SJCRH30 (cell line): ENCODE measurements at regions not wholly inside any gene's neighbourhood (a gene's known extent, or its start where the extent isn't known, plus 50 kb on each side); places are given as distances from the start of the nearest gene placed in this dataset.

Source experiments
- DNase-seq, 2 experiments: peaks; one replicate each; pipeline ENCODE4 v3.0.0-alpha.2; 2015 to 2020
- H3K27ac ChIP-seq: fragments of 250-450 bp; sonication (Bioruptor Pico); 2 replicates; pipeline ENCODE4 v1.5.1; 2020; ENCODE audit warnings: mild to moderate bottlenecking, moderate library complexity
- H3K27me3 ChIP-seq: fragments of 250-450 bp; sonication (Bioruptor Pico); 2 replicates; pipeline ENCODE4 v1.5.1; 2020; ENCODE audit warnings: mild to moderate bottlenecking, moderate library complexity
- H3K36me3 ChIP-seq: fragments of 250-450 bp; sonication (Bioruptor Pico); 2 replicates; pipeline ENCODE4 v1.5.1; 2020; ENCODE audit warnings: mild to moderate bottlenecking, moderate library complexity
- H3K4me1 ChIP-seq: fragments of 250-450 bp; sonication (Bioruptor Pico); 2 replicates; pipeline ENCODE4 v1.5.1; 2020; ENCODE audit warnings: mild to moderate bottlenecking, moderate library complexity
- H3K4me3 ChIP-seq: fragments of 250-450 bp; sonication (Bioruptor Pico); 2 replicates; pipeline ENCODE4 v1.5.1; 2020; ENCODE audit warnings: mild to moderate bottlenecking, moderate library complexity
- H3K9me3 ChIP-seq: fragments of 250-450 bp; sonication (Bioruptor Pico); replicated peaks from 2 replicates; pipeline ENCODE4 v1.5.1; 2020; ENCODE audit warnings: mild to moderate bottlenecking, moderate library complexity

GRCh38 chr2:56444339-56444738 is 260.5 kb downstream of the CCDC85A start:
- Histone ChIP-seq H3K27me3 (no peaks in the 10 kb centered on the region), H3K36me3 (no peaks in the 10 kb centered on the region), H3K4me3 (no peak overlapping the region), H3K27ac (no peak overlapping the region), H3K4me1 (peaks cover 19% of the 10 kb centered on the region), H3K9me3 (no peaks in the 10 kb centered on the region)
- DNase-seq, result peak; percentile 68 to 82

DNA sequence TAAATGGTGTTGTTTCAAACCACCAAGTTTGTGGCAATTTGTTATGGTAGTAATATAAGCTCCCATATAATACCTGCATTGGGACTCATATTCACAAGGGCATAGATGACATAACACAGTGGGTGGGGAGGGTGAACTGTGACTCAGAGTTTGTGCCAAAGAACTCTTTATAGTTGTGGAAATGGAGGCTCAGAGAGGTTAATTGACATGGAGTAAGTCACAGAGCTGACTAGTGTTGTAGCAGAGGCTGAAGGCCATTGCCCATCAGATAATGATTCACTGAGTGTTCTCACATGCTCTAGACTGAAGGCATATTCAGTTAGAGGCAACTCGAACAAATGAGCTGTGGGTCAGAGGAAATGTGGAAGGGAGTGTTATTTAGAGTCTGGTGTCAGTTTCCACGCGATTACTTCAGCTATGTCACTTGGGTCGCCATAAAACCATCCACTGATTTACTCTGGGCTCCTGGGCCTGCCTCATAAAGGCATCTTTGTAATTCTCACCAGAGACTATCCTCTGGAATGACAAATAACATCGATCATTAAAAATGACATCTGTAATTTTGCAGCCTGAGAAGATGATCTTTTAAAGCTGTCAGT is 264.7 kb downstream of the CCDC85A start:
- peak in 1 of 2 experiments; percentile 64 for DNase-seq
- peak overlapping the region; percentile 64 for H3K27ac ChIP-seq
- H3K9me3 ChIP-seq, result no peaks in the 10 kb centered on the region

DNA sequence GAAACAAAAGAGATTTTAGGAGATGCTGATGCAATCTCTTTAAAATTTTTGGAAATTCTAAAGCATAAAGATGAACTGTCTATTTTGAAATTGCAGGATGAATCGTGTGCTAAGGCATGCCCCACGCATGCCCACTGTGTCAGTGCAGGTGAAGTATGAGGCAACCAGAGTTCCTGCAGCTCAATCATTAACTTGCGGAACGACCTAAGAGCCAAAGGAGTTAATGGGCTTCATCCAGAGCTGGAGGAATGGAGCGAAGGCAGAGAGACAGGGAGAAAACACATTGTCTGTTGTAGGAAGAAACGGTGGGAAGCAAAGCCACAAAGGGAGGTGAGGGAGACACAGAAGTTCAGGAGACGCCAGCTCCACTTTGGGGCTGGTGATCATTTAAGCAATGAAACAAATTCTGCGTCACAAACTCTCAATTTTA is 265.2 kb downstream of the CCDC85A start:
- H3K27me3 ChIP-seq, result no peaks in the 10 kb centered on the region
- peak overlapping the region; percentile 64 for H3K27ac ChIP-seq
- H3K9me3 ChIP-seq, result no peaks in the 10 kb centered on the region
- H3K36me3 ChIP-seq, result no peaks in the 10 kb centered on the region
- H3K4me3 ChIP-seq, result peak overlapping the region; percentile 24
- peaks cover 24% of the 10 kb centered on the region for H3K4me1 ChIP-seq
- peak in 1 of 2 experiments; percentile 58 for DNase-seq

More for the DNA sequence above, 264.7 kb downstream of the CCDC85A start:
- Histone ChIP-seq H3K27me3 (no peaks in the 10 kb centered on the region), H3K4me1 (peaks cover 24% of the 10 kb centered on the region), H3K4me3 (peak overlapping the region; percentile 24), H3K36me3 (no peaks in the 10 kb centered on the region)

DNA sequence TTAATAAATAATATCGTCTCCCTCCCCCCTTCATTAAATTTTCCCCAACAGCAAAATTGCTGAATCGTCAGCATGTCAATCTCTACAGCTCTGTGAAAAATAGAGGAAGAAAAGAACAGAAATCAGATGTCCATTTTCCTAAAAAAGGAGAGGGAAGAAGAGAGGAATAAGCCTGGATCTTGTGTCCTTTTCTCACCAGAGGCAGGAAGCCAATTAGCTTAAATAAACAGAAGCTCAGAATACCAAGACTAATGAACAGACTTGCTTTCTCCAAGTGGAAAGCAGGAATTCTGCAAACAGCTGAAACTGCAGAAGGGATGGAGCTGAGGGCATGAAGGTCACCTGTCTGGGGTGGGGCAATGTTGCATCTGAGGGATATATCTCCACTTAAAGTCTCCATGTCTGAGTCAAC is 265.7 kb downstream of the CCDC85A start:
- peak; percentile 43 to 70 for DNase-seq
- Histone ChIP-seq H3K27ac (peak overlapping the region; percentile 64), H3K27me3 (no peaks in the 10 kb centered on the region), H3K36me3 (no peaks in the 10 kb centered on the region), H3K9me3 (no peaks in the 10 kb centered on the region), H3K4me3 (peak overlapping the region; percentile 24), H3K4me1 (peaks cover 24% of the 10 kb centered on the region)

DNA sequence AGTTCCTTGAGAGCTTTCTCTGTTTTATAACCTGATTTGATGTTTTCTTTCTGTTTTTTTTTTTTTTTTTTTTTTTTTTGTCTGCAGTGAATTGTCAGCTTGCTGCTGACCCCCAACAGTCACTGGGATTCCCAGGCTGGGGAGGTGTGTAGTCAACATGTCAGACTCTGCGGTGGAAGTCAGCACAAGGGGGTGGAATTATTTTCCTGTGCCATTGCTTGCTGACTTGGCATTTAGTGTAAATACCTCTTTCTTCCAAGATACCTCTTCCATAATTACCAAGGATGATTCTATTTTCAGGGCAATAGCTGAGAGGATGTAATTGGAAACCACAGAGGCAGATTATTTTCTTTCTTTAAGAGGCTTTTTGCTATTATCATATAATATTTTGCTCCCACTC is 266.3 kb downstream of the CCDC85A start:
- Histone ChIP-seq H3K36me3 (no peaks in the 10 kb centered on the region), H3K27me3 (no peaks in the 10 kb centered on the region), H3K4me3 (no peak overlapping the region), H3K4me1 (peaks cover 22% of the 10 kb centered on the region), H3K27ac (no peak overlapping the region; the same call in 1 of the 2 replicates), H3K9me3 (no peaks in the 10 kb centered on the region)
- DNase-seq, result peak in 1 of 2 experiments; percentile 17

DNA sequence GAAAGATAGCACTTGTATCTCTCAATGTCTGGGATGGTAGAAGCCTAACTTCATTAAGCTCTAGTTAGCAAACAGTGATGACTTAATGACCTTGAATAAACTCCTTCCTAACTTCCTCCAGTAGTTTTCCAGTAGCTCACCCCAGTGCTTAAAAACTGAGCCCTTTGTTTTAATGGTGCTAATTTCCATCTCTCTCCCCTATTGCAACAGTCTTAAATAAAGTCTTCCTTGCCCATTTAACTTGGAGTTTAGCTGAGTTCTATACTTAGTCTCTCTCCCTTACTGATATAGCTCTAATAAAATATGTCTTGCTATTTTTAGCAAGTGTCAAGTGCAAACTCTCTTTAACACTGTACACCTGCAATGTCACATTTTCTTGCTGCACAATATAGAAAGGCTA is 267.0 kb downstream of the CCDC85A start:
- no peaks in the 10 kb centered on the region for H3K36me3 ChIP-seq
- H3K4me1 ChIP-seq, result peaks cover 22% of the 10 kb centered on the region
- no peak overlapping the region for H3K27ac ChIP-seq
- no peak for DNase-seq
- H3K4me3 ChIP-seq, result no peak overlapping the region
- H3K27me3 ChIP-seq, result no peaks in the 10 kb centered on the region
- H3K9me3 ChIP-seq, result no peaks in the 10 kb centered on the region

DNA sequence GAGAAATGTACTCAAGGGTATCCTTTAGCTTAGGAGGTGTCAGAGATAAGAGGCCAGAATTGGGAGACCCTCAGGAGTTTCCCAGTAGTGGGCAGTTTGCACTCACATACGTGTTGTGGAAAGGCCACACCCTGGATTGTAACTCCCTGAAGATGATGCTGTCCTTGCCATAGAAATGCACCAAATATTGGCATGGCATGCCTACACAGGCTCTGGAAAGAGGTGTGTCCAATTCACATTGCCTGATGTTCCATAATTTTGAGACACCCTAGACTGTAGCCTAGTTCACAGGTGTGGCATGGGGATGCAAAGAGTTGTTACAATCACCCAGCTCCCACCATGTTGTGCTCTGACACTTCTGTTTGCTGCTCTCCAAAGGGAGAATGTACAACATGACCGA is 271.9 kb downstream of the CCDC85A start:
- H3K4me1 ChIP-seq, result no peaks in the 10 kb centered on the region
- H3K4me3 ChIP-seq, result no peak overlapping the region
- no peak for DNase-seq
- H3K27me3 ChIP-seq, result no peaks in the 10 kb centered on the region
- no peaks in the 10 kb centered on the region for H3K9me3 ChIP-seq
- H3K36me3 ChIP-seq, result no peaks in the 10 kb centered on the region
- H3K27ac ChIP-seq, result no peak overlapping the region

GRCh38 chr2:56456791-56457190 is 273.0 kb downstream of the CCDC85A start:
- Histone ChIP-seq H3K4me1 (no peaks in the 10 kb centered on the region), H3K27ac (no peak overlapping the region), H3K4me3 (no peak overlapping the region), H3K27me3 (no peaks in the 10 kb centered on the region), H3K9me3 (no peaks in the 10 kb centered on the region), H3K36me3 (no peaks in the 10 kb centered on the region)
- no peak for DNase-seq

- H3K27ac ChIP-seq, result no peak overlapping the region
- peaks cover 7% of the 10 kb centered on the region for H3K4me1 ChIP-seq
- no peaks in the 10 kb centered on the region for H3K9me3 ChIP-seq
- H3K4me3 ChIP-seq, result no peak overlapping the region
- DNase-seq, result no peak
- H3K36me3 ChIP-seq, result no peaks in the 10 kb centered on the region
- H3K27me3 ChIP-seq, result no peaks in the 10 kb centered on the region
Measured at GRCh38 chr2:56460508-56460907, 276.7 kb downstream of the CCDC85A start.

DNA sequence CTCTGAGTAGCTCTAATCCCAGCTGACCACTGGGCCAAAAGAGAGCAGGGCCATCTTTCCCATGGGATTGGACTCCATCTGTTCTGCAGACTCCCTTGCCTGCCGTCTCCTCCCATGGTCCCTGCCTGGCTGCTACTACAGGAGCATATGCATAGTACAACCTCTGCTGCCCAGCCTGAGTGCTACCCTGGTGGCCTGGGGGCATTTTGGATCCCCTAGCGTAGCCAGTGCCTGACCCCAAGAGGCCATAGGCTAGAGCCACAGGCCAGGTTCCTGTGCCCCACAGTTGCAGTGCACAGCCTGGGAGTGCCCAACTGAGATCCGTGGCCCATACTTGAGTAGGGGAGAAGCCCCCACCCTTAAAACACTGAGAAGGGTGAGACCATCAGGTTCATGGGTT is 280.3 kb downstream of the CCDC85A start:
- Histone ChIP-seq H3K27ac (no peak overlapping the region), H3K9me3 (no peaks in the 10 kb centered on the region), H3K4me3 (no peak overlapping the region), H3K36me3 (no peaks in the 10 kb centered on the region), H3K4me1 (peaks cover 12% of the 10 kb centered on the region), H3K27me3 (no peaks in the 10 kb centered on the region)
- DNase-seq, result no peak

- no peaks in the 10 kb centered on the region for H3K9me3 ChIP-seq
- H3K27me3 ChIP-seq, result no peaks in the 10 kb centered on the region
- H3K4me3 ChIP-seq, result no peak overlapping the region
- DNase-seq, result no peak
- no peaks in the 10 kb centered on the region for H3K36me3 ChIP-seq
- peaks cover 12% of the 10 kb centered on the region for H3K4me1 ChIP-seq
- no peak overlapping the region for H3K27ac ChIP-seq
Measured at GRCh38 chr2:56464613-56465012, 280.8 kb downstream of the CCDC85A start.

DNA sequence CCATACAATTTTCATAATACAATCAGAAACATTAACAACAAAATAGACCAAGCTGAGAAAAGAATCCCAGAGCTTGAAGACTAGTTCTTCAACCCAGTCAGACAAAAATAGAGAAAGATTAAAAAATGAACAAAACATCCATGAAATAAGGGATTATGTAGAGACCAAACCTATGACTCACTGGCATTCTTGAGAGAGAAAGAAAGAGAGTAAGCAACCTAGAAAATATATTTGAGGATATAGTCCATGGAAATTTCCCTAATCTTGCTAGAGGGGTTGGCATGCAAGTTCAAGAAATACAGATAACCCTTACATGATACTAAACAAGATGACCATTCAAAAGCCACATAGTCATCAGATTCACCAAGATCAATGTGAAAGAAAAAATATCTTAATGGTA is 281.7 kb downstream of the CCDC85A start:
- H3K27me3 ChIP-seq, result no peaks in the 10 kb centered on the region
- peaks cover 12% of the 10 kb centered on the region for H3K4me1 ChIP-seq
- no peak overlapping the region; the same call in 1 of the 2 replicates for H3K27ac ChIP-seq
- DNase-seq, result no peak
- no peak overlapping the region for H3K4me3 ChIP-seq
- H3K36me3 ChIP-seq, result no peaks in the 10 kb centered on the region
- no peaks in the 10 kb centered on the region for H3K9me3 ChIP-seq

DNA sequence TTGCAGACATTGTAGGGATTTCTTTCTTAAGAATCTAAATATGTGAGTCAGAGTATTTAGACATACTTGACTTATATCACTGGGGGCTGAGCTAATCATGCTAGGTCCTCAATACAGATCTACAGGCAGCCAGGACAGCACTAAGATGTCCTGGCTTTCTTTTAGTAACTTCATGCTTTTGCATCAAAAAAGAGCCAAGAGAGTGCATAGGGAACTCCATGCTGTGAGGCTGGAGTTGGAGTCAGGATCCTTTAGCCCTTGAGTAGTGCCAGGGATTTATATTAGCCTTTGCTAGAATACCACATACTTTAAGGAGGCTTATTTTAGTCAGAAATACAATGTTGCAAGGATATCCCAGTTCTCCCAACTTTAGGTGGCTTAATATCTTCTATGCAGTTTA is 289.7 kb downstream of the CCDC85A start:
- peaks cover 3% of the 10 kb centered on the region; the same call in 1 of the 2 replicates for H3K4me1 ChIP-seq
- no peak for DNase-seq
- no peaks in the 10 kb centered on the region; the same call in 1 of the 2 replicates for H3K36me3 ChIP-seq

DNA sequence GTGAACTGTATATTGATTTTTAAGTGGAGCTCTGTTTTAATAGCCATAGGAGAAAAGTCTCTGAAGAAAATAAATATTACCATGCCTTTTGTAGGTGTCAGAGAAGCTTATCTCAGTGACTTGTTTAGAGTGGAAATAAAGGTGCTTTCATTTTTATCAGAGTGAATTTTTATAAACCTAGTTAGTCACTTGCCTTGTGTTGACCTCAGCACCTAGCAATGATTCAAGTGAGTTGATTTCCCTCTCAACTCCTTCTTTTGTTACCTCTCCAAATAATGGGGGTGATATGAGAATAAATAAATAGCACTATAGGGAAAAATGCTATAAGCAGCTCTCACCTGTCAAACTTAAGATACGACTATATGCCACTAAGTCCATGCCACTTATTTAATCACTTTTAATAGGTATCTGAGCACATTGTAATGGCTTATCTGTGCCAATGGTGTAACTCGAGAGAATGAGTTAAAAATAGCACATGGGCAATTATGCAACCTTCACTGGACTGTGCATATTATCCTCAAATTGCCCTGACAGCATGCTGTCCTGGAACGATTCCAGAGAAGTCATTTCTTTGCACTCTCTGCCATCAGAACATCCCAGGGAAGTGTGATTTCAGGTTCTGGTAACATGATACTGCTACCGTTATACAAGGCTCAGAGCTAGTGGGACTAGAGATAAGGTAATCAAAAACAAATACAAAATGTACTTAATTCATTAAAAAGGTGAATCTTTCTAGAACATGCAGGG is 290.8 kb downstream of the CCDC85A start:
- no peaks in the 10 kb centered on the region; the same call in 1 of the 2 replicates for H3K36me3 ChIP-seq
- no peak overlapping the region for H3K27ac ChIP-seq
- H3K4me3 ChIP-seq, result no peak overlapping the region
- peak in 1 of 2 experiments; percentile 40 for DNase-seq
- no peaks in the 10 kb centered on the region for H3K27me3 ChIP-seq
- peaks cover 3% of the 10 kb centered on the region; the same call in 1 of the 2 replicates for H3K4me1 ChIP-seq
- no peaks in the 10 kb centered on the region for H3K9me3 ChIP-seq

More for the DNA sequence above, 289.7 kb downstream of the CCDC85A start:
- H3K4me3 ChIP-seq, result no peak overlapping the region
- H3K27ac ChIP-seq, result no peak overlapping the region
- H3K9me3 ChIP-seq, result no peaks in the 10 kb centered on the region
- no peaks in the 10 kb centered on the region for H3K27me3 ChIP-seq

- no peak overlapping the region for H3K4me3 ChIP-seq
- H3K9me3 ChIP-seq, result no peaks in the 10 kb centered on the region
- H3K4me1 ChIP-seq, result peaks cover 3% of the 10 kb centered on the region; the same call in 1 of the 2 replicates
- H3K27me3 ChIP-seq, result no peaks in the 10 kb centered on the region; the same call in 1 of the 2 replicates
- DNase-seq, result no peak
- no peaks in the 10 kb centered on the region; the same call in 1 of the 2 replicates for H3K36me3 ChIP-seq
- no peak overlapping the region for H3K27ac ChIP-seq
Measured at GRCh38 chr2:56475191-56475590, 291.4 kb downstream of the CCDC85A start.
